GM12878 (cell line): ENCODE measurements at regions not wholly inside any gene's neighbourhood (a gene's known extent, or its start where the extent isn't known, plus 50 kb on each side); places are given as distances from the start of the nearest gene placed in this dataset.

Experiments
- ATAC-seq: fragments of 200-7000 bp; cut with Tn5 transposase; 3 replicates; pipeline ENCODE4 v1.9.1; 2020; ENCODE audit warnings: mild to moderate bottlenecking, moderate library complexity
- BruUV-seq: library from RNA; stranded (reverse); fragments of 400-500 nt; replicated peaks from 2 replicates; lab custom pipeline; 2021; lab: Mats Ljungman, UMichigan
- CTCF ChIA-PET: fragments of 300-600 bp; sonication (Branson Sonifier 250); formaldehyde crosslinking; extraction: SDS; loops from one replicate; lab custom pipeline; 2021; ENCODE audit warnings: inconsistent platforms; lab: Yijun Ruan, JAX
- POLR2A ChIA-PET: fragments of 350-600 bp; formaldehyde crosslinking; extraction: SDS; loops from one replicate; lab custom pipeline; 2021; ENCODE audit warnings: inconsistent platforms; lab: Charles Lee
- RAD21 ChIA-PET: fragments of 300-600 bp; sonication (Branson Sonifier 250); formaldehyde crosslinking; loops from one replicate; lab custom pipeline; 2023; ENCODE audit warnings: antibody characterized with exemption; ENCODE audit not compliant: unreplicated experiment; lab: Charles Lee
- SMC1A ChIA-PET: fragments of 300-600 bp; sonication (Branson Sonifier 250); formaldehyde crosslinking; loops from one replicate; lab custom pipeline; 2023; ENCODE audit not compliant: unreplicated experiment, uncharacterized antibody; lab: Charles Lee
- DNase-seq: peaks from one replicate; pipeline ENCODE4 v3.0.0-alpha.2; 2011; ENCODE audit warnings: low read depth, low spot score
- FAIRE-seq: peaks from 3 replicates; lab custom pipeline; 2011; peaks lifted over from hg19 to GRCh38; lab: Jason Lieb, UNC
- H2AFZ ChIP-seq: 2 replicates; pipeline ENCODE4 v1.6.0; 2011; ENCODE audit warnings: low read depth, low read length, control low read depth; ENCODE audit not compliant: control insufficient read depth
- H3K27ac ChIP-seq: 2 replicates; pipeline ENCODE4 v1.5.1; 2011; ENCODE audit warnings: control low read depth; ENCODE audit not compliant: control insufficient read depth, insufficient read depth
- H3K27me3 ChIP-seq, 2 experiments: replicated peaks in 1 of 2; 2 replicates each; pipeline versions ENCODE4 v1.6.0 to v1.6.1; 2011; ENCODE audit warnings: low read length in 1 of 2; ENCODE audit not compliant: control insufficient read depth in 2 of 2, insufficient read depth in 2 of 2
- H3K36me3 ChIP-seq, 2 experiments: 2 replicates each; pipeline ENCODE4 v1.5.1; 2011; ENCODE audit warnings: low read length in 1 of 2; ENCODE audit not compliant: control insufficient read depth in 2 of 2, insufficient read depth in 2 of 2
- H3K4me1 ChIP-seq: 2 replicates; pipeline ENCODE4 v1.6.1; 2011; ENCODE audit warnings: mild to moderate bottlenecking, low read length, moderate library complexity, mixed read lengths; ENCODE audit not compliant: control insufficient read depth, insufficient read depth
- H3K4me2 ChIP-seq: 2 replicates; pipeline ENCODE4 v1.6.0; 2011; ENCODE audit warnings: control low read depth; ENCODE audit not compliant: control insufficient read depth, insufficient read depth
- H3K4me3 ChIP-seq: fragments of 200-600 bp; sonication (generic); 2 replicates; pipeline ENCODE4 v1.5.1; 2016
- H3K79me2 ChIP-seq: 2 replicates; pipeline ENCODE4 v1.6.0; 2011; ENCODE audit warnings: low read length; ENCODE audit not compliant: control insufficient read depth, insufficient read depth
- H3K9ac ChIP-seq: 2 replicates; pipeline ENCODE4 v1.8.0; 2011; ENCODE audit warnings: low read length, control low read depth, mixed read lengths; ENCODE audit not compliant: control insufficient read depth, insufficient read depth
- H3K9me3 ChIP-seq: replicated peaks from 3 replicates; pipeline ENCODE4 v1.5.1; 2011; ENCODE audit warnings: mild to moderate bottlenecking, low read length; ENCODE audit not compliant: control insufficient read depth, insufficient read depth
- H4K20me1 ChIP-seq: 2 replicates; pipeline ENCODE4 v1.6.0; 2011; ENCODE audit not compliant: control insufficient read depth, insufficient read depth
- CTCF ChIP-seq, 3 experiments: IDR thresholded peaks in 2 of 3; conservative IDR thresholded peaks in 1 of 3; 2 replicates each; pipeline ENCODE4 v1.5.1; 2011; ENCODE audit warnings: low read depth in 3 of 3, low read length in 3 of 3, mild to moderate bottlenecking in 3 of 3, control low read depth in 2 of 3, moderate library complexity in 2 of 3, inconsistent platforms in 1 of 3, mixed read lengths in 1 of 3; ENCODE audit not compliant: control insufficient read depth in 2 of 3, insufficient read depth in 1 of 3; ENCODE audit errors: extremely low read depth in 1 of 3
- HDAC6 ChIP-seq: fragments of 200-600 bp; sonication (generic); IDR thresholded peaks from one replicate; pipeline ENCODE4 v1.8.0; 2017; ENCODE audit warnings: antibody characterized with exemption; ENCODE audit not compliant: unreplicated experiment
- MTA2 ChIP-seq: fragments of 450-650 bp; IDR thresholded peaks from 2 replicates; pipeline ENCODE4 v1.6.1; 2016; ENCODE audit warnings: low read depth, mild to moderate bottlenecking, moderate library complexity
- SREBF2 ChIP-seq: IDR thresholded peaks from 2 replicates; pipeline ENCODE4 v1.6.1; 2012; ENCODE audit warnings: mild to moderate bottlenecking, low read length
- WRNIP1 ChIP-seq: IDR thresholded peaks from 2 replicates; pipeline ENCODE4 v1.6.1; 2011; ENCODE audit warnings: low read depth, low read length, improper control_type of control experiment, borderline replicate concordance
- ZBTB4 ChIP-seq: fragments of 450-650 bp; formaldehyde crosslinking; IDR thresholded peaks from 2 replicates; pipeline ENCODE4 v1.4.0; 2022; ENCODE audit warnings: mild to moderate bottlenecking, moderate library complexity
- WGBS: methylation state at CpG from one replicate; pipeline ENCODE4 v1.1.6; 2016; ENCODE audit warnings: low lambda C conversion rate; ENCODE audit not compliant: insufficient replicate concordance, insufficient coverage; ENCODE audit errors: missing lambda C conversion rate; 5-methylcytosine and 5-hydroxymethylcytosine counted together
- in situ Hi-C: fragments of 300-500 bp; cut with MboI; formaldehyde crosslinking; loops from 9 replicates; pipeline ENCODE4 v1.14.3; 2018; ENCODE audit warnings: mixed read lengths
- intact Hi-C: fragments of 100-400 bp; cut with micrococcal nuclease; formaldehyde crosslinking; loops from one replicate; pipeline ENCODE4 v1.14.2; 2022; ENCODE audit not compliant: unreplicated experiment
- TF ChIP-seq, protein P1 (sequence below): IDR thresholded peaks from 2 replicates; pipeline ENCODE4 v1.6.1; 2012; ENCODE audit warnings: low read length, inconsistent platforms
- TF ChIP-seq, protein P2 (sequence below): fragments of 450-650 bp; IDR thresholded peaks from 2 replicates; pipeline ENCODE4 v1.6.1; 2014; ENCODE audit warnings: mild to moderate bottlenecking
- TF ChIP-seq, protein P3 (sequence below): IDR thresholded peaks from 2 replicates; pipeline ENCODE4 v1.6.1; 2012; ENCODE audit warnings: low read depth, low read length, improper control_type of control experiment
- TF ChIP-seq, protein P4 (sequence below): fragments of 450-650 bp; formaldehyde crosslinking; IDR thresholded peaks from 2 replicates; pipeline ENCODE4 v1.5.0; 2022; ENCODE audit warnings: mild to moderate bottlenecking, missing genetic modification characterization

GRCh38 chr3:154548341-154548740, 118.4 kb upstream of the GPR149 start (continued):
- TF ChIP-seq, protein P1, sequence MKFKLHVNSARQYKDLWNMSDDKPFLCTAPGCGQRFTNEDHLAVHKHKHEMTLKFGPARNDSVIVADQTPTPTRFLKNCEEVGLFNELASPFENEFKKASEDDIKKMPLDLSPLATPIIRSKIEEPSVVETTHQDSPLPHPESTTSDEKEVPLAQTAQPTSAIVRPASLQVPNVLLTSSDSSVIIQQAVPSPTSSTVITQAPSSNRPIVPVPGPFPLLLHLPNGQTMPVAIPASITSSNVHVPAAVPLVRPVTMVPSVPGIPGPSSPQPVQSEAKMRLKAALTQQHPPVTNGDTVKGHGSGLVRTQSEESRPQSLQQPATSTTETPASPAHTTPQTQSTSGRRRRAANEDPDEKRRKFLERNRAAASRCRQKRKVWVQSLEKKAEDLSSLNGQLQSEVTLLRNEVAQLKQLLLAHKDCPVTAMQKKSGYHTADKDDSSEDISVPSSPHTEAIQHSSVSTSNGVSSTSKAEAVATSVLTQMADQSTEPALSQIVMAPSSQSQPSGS = no peak

DNA sequence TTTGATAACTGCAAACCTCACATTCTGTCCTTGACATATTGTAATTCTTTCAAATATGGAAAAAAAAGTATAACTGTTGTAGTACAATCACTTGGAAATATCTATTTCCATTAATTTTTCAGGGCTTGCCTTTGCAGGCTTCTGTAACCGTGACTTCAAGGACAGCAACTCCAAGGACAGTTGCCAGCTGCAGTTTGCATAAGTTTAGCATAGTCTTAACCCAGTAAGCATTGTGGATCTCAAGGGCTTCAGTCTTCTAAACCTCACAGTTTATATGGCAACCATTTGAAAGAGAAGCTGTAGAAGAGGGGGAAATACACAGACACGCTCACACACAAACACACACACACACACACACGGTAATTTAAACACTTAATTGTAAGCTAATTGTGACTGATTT, 112.8 kb upstream of the GPR149 start:
- WGBS = 28% methylated on average over 3 of the region's 3 CpGs
- H3K27ac ChIP-seq = no peak overlapping the region
- DNase-seq (no peak), ATAC-seq (no peak), FAIRE-seq (no peak)
- H3K4me1 ChIP-seq = no peaks in the 10 kb centered on the region
- CTCF ChIA-PET = no interaction called here
- no peak overlapping the region for H3K4me2 ChIP-seq
- H2AFZ ChIP-seq = no peak overlapping the region
- POLR2A ChIA-PET = no interaction called here
- H3K9ac ChIP-seq = no peak overlapping the region
- intact Hi-C loops = no loop called here
- in situ Hi-C loops = no loop called here
- BruUV-seq = no TSS peak
- H3K4me3 ChIP-seq = no peak overlapping the region
- H3K79me2 ChIP-seq = no peaks in the 10 kb centered on the region
- RAD21 ChIA-PET = no interaction called here
- no peaks in the 10 kb centered on the region for H3K27me3 ChIP-seq
- SMC1A ChIA-PET = no interaction called here
- H3K36me3 ChIP-seq = no peaks in the 10 kb centered on the region
- H3K9me3 ChIP-seq = no peaks in the 10 kb centered on the region
- H4K20me1 ChIP-seq = no peaks in the 10 kb centered on the region
- TF ChIP-seq, protein P2, sequence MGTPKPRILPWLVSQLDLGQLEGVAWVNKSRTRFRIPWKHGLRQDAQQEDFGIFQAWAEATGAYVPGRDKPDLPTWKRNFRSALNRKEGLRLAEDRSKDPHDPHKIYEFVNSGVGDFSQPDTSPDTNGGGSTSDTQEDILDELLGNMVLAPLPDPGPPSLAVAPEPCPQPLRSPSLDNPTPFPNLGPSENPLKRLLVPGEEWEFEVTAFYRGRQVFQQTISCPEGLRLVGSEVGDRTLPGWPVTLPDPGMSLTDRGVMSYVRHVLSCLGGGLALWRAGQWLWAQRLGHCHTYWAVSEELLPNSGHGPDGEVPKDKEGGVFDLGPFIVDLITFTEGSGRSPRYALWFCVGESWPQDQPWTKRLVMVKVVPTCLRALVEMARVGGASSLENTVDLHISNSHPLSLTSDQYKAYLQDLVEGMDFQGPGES = no peak
- TF ChIP-seq SREBF2 (no peak), CTCF (IDR thresholded peaks at IDR 0.05 in 2 of 3, conservative IDR thresholded peaks at IDR 0.05 in 1 of 3; ENCODE audit: control insufficient read depth in 2 of 3, extremely low read depth in 1 of 3, insufficient read depth in 1 of 3, low read depth in 3 of 3, low read length in 3 of 3) (no peak), MTA2 (no peak), HDAC6 (no peak), ZBTB4 (CRISPR knock-in tag) (no peak), WRNIP1 (no peak)
- TF ChIP-seq, protein P3, sequence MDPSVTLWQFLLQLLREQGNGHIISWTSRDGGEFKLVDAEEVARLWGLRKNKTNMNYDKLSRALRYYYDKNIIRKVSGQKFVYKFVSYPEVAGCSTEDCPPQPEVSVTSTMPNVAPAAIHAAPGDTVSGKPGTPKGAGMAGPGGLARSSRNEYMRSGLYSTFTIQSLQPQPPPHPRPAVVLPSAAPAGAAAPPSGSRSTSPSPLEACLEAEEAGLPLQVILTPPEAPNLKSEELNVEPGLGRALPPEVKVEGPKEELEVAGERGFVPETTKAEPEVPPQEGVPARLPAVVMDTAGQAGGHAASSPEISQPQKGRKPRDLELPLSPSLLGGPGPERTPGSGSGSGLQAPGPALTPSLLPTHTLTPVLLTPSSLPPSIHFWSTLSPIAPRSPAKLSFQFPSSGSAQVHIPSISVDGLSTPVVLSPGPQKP = no peak
- TF ChIP-seq, protein P4, sequence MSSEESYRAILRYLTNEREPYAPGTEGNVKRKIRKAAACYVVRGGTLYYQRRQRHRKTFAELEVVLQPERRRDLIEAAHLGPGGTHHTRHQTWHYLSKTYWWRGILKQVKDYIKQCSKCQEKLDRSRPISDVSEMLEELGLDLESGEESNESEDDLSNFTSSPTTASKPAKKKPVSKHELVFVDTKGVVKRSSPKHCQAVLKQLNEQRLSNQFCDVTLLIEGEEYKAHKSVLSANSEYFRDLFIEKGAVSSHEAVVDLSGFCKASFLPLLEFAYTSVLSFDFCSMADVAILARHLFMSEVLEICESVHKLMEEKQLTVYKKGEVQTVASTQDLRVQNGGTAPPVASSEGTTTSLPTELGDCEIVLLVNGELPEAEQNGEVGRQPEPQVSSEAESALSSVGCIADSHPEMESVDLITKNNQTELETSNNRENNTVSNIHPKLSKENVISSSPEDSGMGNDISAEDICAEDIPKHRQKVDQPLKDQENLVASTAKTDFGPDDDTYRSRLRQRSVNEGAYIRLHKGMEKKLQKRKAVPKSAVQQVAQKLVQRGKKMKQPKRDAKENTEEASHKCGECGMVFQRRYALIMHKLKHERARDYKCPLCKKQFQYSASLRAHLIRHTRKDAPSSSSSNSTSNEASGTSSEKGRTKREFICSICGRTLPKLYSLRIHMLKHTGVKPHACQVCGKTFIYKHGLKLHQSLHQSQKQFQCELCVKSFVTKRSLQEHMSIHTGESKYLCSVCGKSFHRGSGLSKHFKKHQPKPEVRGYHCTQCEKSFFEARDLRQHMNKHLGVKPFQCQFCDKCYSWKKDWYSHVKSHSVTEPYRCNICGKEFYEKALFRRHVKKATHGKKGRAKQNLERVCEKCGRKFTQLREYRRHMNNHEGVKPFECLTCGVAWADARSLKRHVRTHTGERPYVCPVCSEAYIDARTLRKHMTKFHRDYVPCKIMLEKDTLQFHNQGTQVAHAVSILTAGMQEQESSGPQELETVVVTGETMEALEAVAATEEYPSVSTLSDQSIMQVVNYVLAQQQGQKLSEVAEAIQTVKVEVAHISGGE (CRISPR knock-in tag) = no peak
